ENCODE measurements at regions not wholly inside any gene's neighbourhood (a gene's known extent, or its start where the extent isn't known, plus 50 kb on each side); places are given as distances from the start of the nearest gene placed in this dataset.

DNA sequence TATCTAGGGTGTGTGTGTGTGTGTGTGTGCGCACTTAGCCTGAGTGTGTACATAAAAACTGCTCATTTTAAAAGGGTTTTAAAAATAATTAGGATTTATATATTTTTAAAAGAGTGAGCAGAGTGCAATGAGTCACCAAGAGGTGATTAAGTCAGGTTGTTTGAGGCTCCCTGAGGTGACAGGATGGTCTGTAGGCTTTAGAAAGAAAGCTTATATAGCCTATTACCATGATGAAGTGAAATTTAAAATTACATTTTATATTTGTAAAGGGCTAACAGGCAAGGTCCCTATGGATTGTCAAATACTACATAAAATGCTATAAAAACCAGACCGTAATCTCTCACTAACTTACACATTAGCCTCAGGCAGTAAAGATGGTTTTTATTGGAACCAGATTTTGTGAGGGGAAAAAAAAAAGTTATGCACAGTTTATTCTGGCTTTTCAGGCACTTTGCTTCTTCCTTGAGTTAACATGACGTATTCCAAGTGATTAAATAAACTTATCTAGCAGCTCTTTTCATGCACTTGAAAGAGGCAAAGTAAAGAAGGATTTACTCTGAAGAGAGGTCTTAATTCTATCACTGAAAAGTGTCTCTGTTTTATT is 711.7 kb upstream of the PTBP2 start:
- Histone ChIP-seq H3K4me1 (ENCODE audit: control insufficient read depth, insufficient read depth, low read length) (no peaks in the 10 kb centered on the region), H3K4me3 (ENCODE audit: low read length) (no peak overlapping the region), H3K36me3 (ENCODE audit: control insufficient read depth, insufficient read depth, low read length) (no peaks in the 10 kb centered on the region), H3K27me3 (ENCODE audit: control insufficient read depth, insufficient read depth, low read length) (no peaks in the 10 kb centered on the region), H3K9me3 (ENCODE audit: control insufficient read depth, insufficient read depth, low read length) (no peaks in the 10 kb centered on the region), H3K27ac (ENCODE audit: low read length) (no peak overlapping the region)
- Mint-ChIP-seq H3K4me3 (no peak overlapping the region), H3K9me3 (peaks cover 14 to 21% of the 10 kb centered on the region in 2 donors), H3K27ac (no peak overlapping the region), H3K36me3 (peaks cover 11% of the 10 kb centered on the region), H3K27me3 (ENCODE audit: low read depth in 2 of 2) (no peaks in the 10 kb centered on the region), H3K4me1 (no peaks in the 10 kb centered on the region)
- DNase-seq = no peak
- WGBS (ENCODE audit: insufficient coverage) = 82% methylated on average over 2 of the region's 3 CpGs
- intact Hi-C loops (cut with micrococcal nuclease) = no loop called here
- TF ChIP-seq CTCF (IDR thresholded peaks at IDR 0.05) = no peak
- ATAC-seq = no peak

GRCh38 chr1:96011606-96012005 is 710.0 kb upstream of the PTBP2 start:
- H3K4me3 Mint-ChIP-seq = no peak overlapping the region
- H3K4me1 Mint-ChIP-seq = no peaks in the 10 kb centered on the region
- peaks cover 11 to 20% of the 10 kb centered on the region in 2 donors for H3K9me3 Mint-ChIP-seq
- Histone ChIP-seq H3K4me1 (ENCODE audit: control insufficient read depth, insufficient read depth, low read length) (no peaks in the 10 kb centered on the region), H3K9me3 (ENCODE audit: control insufficient read depth, insufficient read depth, low read length) (no peaks in the 10 kb centered on the region), H3K27ac (ENCODE audit: low read length) (no peak overlapping the region), H3K36me3 (ENCODE audit: control insufficient read depth, insufficient read depth, low read length) (no peaks in the 10 kb centered on the region), H3K4me3 (ENCODE audit: low read length) (no peak overlapping the region), H3K27me3 (ENCODE audit: control insufficient read depth, insufficient read depth, low read length) (no peaks in the 10 kb centered on the region)
- ATAC-seq = no peak
- intact Hi-C loops (cut with micrococcal nuclease) = no loop called here
- no peak for DNase-seq
- no peaks in the 10 kb centered on the region for H3K27me3 Mint-ChIP-seq (ENCODE audit: low read depth in 2 of 2)
- H3K36me3 Mint-ChIP-seq = peaks cover 9% of the 10 kb centered on the region
- no peak for TF ChIP-seq CTCF (IDR thresholded peaks at IDR 0.05)
- no peak overlapping the region for H3K27ac Mint-ChIP-seq
- WGBS (ENCODE audit: insufficient coverage) = 75% methylated on average over 3 of the region's 4 CpGs

DNA sequence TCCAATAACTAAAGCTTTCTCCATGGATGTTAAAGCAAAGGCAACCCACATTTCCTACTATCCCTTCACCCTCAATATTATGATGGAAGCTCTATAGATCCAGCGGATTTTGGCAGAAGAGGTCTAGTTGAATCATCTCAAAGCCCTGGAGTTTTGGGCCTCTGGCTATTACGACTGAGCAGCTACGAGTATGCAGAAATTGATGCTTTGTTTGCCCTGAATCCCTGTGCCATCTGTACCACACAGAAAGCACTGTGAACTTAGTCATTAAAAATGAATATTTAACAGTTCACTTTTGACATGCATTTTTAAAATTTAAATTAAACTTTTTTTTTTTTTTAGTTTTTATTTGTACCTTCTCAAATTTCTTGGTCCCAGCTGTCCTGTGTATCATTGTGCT is 705.4 kb upstream of the PTBP2 start:
- no peaks in the 10 kb centered on the region for H3K36me3 ChIP-seq (ENCODE audit: control insufficient read depth, insufficient read depth, low read length)
- no peaks in the 10 kb centered on the region for H3K27me3 Mint-ChIP-seq (ENCODE audit: low read depth in 2 of 2)
- no peaks in the 10 kb centered on the region for H3K9me3 ChIP-seq (ENCODE audit: control insufficient read depth, insufficient read depth, low read length)
- no peaks in the 10 kb centered on the region for H3K4me1 ChIP-seq (ENCODE audit: control insufficient read depth, insufficient read depth, low read length)
- no peak overlapping the region for H3K27ac ChIP-seq (ENCODE audit: low read length)
- no peaks in the 10 kb centered on the region for H3K27me3 ChIP-seq (ENCODE audit: control insufficient read depth, insufficient read depth, low read length)
- 89% methylated on average over 3 of the region's 3 CpGs for WGBS (ENCODE audit: insufficient coverage)
- intact Hi-C loops (cut with micrococcal nuclease) = no loop called here
- DNase-seq = no peak
- peaks cover 17% of the 10 kb centered on the region for H3K36me3 Mint-ChIP-seq
- peaks cover 19 to 22% of the 10 kb centered on the region in 2 donors for H3K9me3 Mint-ChIP-seq
- no peak overlapping the region for H3K27ac Mint-ChIP-seq
- no peak for ATAC-seq
- no peak overlapping the region for H3K4me3 Mint-ChIP-seq
- H3K4me3 ChIP-seq (ENCODE audit: low read length) = no peak overlapping the region
- no peaks in the 10 kb centered on the region for H3K4me1 Mint-ChIP-seq
- TF ChIP-seq CTCF (IDR thresholded peaks at IDR 0.05) = no peak

GRCh38 chr1:96020378-96020777 is 701.2 kb upstream of the PTBP2 start:
- Histone ChIP-seq H3K4me3 (ENCODE audit: low read length) (no peak overlapping the region), H3K9me3 (ENCODE audit: control insufficient read depth, insufficient read depth, low read length) (no peaks in the 10 kb centered on the region), H3K27ac (ENCODE audit: low read length) (no peak overlapping the region), H3K27me3 (ENCODE audit: control insufficient read depth, insufficient read depth, low read length) (no peaks in the 10 kb centered on the region), H3K36me3 (ENCODE audit: control insufficient read depth, insufficient read depth, low read length) (no peaks in the 10 kb centered on the region), H3K4me1 (ENCODE audit: control insufficient read depth, insufficient read depth, low read length) (no peaks in the 10 kb centered on the region)
- intact Hi-C loops (cut with micrococcal nuclease) = no loop called here
- DNase-seq (no peak), ATAC-seq (no peak)
- Mint-ChIP-seq H3K27me3 (ENCODE audit: low read depth in 2 of 2) (no peaks in the 10 kb centered on the region), H3K9me3 (peaks cover 6 to 23% of the 10 kb centered on the region in 2 donors), H3K4me1 (no peaks in the 10 kb centered on the region), H3K36me3 (peaks cover 8% of the 10 kb centered on the region), H3K27ac (no peak overlapping the region), H3K4me3 (no peak overlapping the region)
- no peak for TF ChIP-seq CTCF (IDR thresholded peaks at IDR 0.05)
